Gastroesophageal sphincter (tissue), 4 donors: ENCODE measurements at regions not wholly inside any gene's neighbourhood (a gene's known extent, or its start where the extent isn't known, plus 50 kb on each side); places are given as distances from the start of the nearest gene placed in this dataset.
A peak's percentile ranks its signal among the peaks of the same experiment; 100 is the strongest.

Experiments used
- ATAC-seq: fragments of 150-250 bp; one replicate; pipeline ENCODE4 v1.9.1; 2016; ENCODE audit warnings: mild to moderate bottlenecking, moderate library complexity
- H3K27ac ChIP-seq, 4 donors: fragments of 200-600 bp; sonication (generic) in 3 of 4; 1 replicate in 3 of 4; 2 replicates in 1 of 4; pipeline ENCODE4 v1.5.1; 2016 to 2019
- H3K27me3 ChIP-seq: fragments of 200-600 bp; sonication (generic); one replicate; pipeline ENCODE4 v1.5.1; 2019
- H3K36me3 ChIP-seq, 2 donors: fragments of 200-600 bp; sonication (generic); one replicate each; pipeline ENCODE4 v1.5.1; 2019; ENCODE audit warnings: control low read depth in 1 of 2
- H3K4me1 ChIP-seq, 3 donors: fragments of 200-600 bp; sonication (generic); 1 replicate in 2 of 3; 2 replicates in 1 of 3; pipeline ENCODE4 v1.5.1; 2016 to 2019; ENCODE audit warnings: control low read depth in 2 of 3
- H3K4me3 ChIP-seq, 2 donors: fragments of 200-600 bp; sonication (generic); one replicate each; pipeline ENCODE4 v1.5.1; 2019; ENCODE audit warnings: mild to moderate bottlenecking in 1 of 2, moderate library complexity in 1 of 2
- H3K9me3 ChIP-seq, 3 donors: fragments of 200-600 bp; sonication (generic); one replicate each; pipeline ENCODE4 v1.5.1; 2017 to 2019; ENCODE audit warnings: control low read depth in 2 of 3
- EP300 ChIP-seq: sonication (generic); formaldehyde crosslinking; IDR thresholded peaks from one replicate; pipeline ENCODE4 v1.6.1; 2017; ENCODE audit warnings: antibody characterized with exemption, mild to moderate bottlenecking
- POLR2A ChIP-seq, 2 donors: fragments of 450-650 bp; IDR thresholded peaks; one replicate each; pipeline ENCODE4 v1.6.1; 2017; ENCODE audit warnings: antibody characterized with exemption in 2 of 2, mild to moderate bottlenecking in 2 of 2, moderate library complexity in 1 of 2
- POLR2AphosphoS5 ChIP-seq: sonication (generic); formaldehyde crosslinking; IDR thresholded peaks from one replicate; pipeline ENCODE4 v1.6.1; 2017; ENCODE audit warnings: antibody characterized with exemption
- WGBS, 2 donors: methylation state at CpG; one replicate each; pipeline ENCODE4 v1.1.5; 2018; ENCODE audit warnings: low coverage in 1 of 2; 5-methylcytosine and 5-hydroxymethylcytosine counted together
- TF ChIP-seq, protein P1 (sequence below), 4 experiments: fragments of 200-600 bp in 2 of 4; fragments of 450-650 bp in 2 of 4; sonication (generic) in 1 of 4; IDR thresholded peaks; one replicate each; pipeline ENCODE4 v1.5.1; 2017 to 2019; ENCODE audit warnings: antibody characterized with exemption in 4 of 4, mild to moderate bottlenecking in 2 of 4, moderate library complexity in 2 of 4

DNA sequence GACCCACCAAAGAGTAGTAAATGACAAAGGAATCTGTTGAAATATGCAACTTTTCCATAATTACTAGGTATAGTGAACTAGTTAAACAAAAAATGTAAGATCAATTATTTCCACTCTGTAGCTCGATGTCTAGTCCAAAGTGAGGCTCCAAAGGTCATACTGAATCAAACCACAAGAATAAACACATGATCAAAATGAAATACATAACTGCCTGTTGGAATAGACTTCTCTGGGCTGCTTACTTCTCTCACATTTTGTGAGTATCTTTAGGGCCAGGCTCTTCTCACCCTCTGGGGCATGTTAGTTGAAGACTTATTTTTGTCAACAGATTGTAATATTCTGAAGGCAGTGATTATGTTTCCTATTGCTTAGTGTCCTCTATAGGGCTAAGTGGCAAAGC is 103.7 kb upstream of the TMEM170B start:
- WGBS, 2 donors: 5 to 6% methylated on average over 1 of the region's 1 CpG
- no peak overlapping the region for H3K4me3 ChIP-seq
- H3K36me3 ChIP-seq: no peaks in the 10 kb centered on the region
- H3K27ac ChIP-seq: peak overlapping the region; percentile 40 to 78 (median 66)
- H3K27me3 ChIP-seq: no peaks in the 10 kb centered on the region
- ATAC-seq: no peak
- no peaks in the 10 kb centered on the region for H3K9me3 ChIP-seq
- TF ChIP-seq EP300: no peak
- no peak for TF ChIP-seq POLR2A (IDR thresholded peaks at IDR 0.05)
- TF ChIP-seq POLR2AphosphoS5: no peak
- TF ChIP-seq, protein P1, sequence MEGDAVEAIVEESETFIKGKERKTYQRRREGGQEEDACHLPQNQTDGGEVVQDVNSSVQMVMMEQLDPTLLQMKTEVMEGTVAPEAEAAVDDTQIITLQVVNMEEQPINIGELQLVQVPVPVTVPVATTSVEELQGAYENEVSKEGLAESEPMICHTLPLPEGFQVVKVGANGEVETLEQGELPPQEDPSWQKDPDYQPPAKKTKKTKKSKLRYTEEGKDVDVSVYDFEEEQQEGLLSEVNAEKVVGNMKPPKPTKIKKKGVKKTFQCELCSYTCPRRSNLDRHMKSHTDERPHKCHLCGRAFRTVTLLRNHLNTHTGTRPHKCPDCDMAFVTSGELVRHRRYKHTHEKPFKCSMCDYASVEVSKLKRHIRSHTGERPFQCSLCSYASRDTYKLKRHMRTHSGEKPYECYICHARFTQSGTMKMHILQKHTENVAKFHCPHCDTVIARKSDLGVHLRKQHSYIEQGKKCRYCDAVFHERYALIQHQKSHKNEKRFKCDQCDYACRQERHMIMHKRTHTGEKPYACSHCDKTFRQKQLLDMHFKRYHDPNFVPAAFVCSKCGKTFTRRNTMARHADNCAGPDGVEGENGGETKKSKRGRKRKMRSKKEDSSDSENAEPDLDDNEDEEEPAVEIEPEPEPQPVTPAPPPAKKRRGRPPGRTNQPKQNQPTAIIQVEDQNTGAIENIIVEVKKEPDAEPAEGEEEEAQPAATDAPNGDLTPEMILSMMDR (IDR thresholded peaks at IDR 0.05): no peak
- H3K4me1 ChIP-seq: peaks cover 12 to 48% (median 23%) of the 10 kb centered on the region in 3 donors

DNA sequence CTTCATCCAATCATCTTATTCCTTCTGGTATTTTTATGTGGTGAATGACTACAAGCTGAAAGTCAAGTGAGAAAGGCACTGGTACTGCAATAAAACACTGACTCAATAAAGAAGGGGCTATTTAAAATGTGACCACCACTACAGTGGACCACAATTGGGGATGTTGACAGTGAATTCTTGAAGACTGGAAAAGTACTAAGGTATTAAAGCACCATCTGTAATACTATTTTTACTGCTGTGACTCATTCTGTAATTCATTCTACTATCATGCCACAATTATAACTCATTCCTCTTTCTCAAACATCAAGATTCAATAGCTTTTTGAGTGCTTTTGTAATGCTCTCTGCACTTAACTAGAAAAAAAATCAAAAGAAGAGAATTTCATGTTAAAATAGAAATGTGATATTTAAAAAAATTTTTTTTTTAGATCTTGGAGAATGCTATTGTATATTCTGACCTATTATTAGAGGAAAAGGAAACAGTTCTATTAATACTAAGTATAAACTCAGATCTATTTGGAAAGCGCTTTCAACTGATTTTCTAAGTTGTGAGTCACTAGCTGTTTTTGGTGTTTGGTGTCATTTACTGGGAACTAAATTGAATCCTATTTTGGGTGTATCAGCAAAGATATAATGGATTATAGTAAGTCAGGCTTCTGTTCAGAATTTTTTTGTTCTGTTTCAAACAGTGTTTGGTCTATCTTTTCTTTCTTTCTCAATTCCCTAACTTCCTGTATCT is 104.7 kb upstream of the TMEM170B start:
- H3K4me1 ChIP-seq: peaks cover 12 to 56% (median 28%) of the 10 kb centered on the region in 3 donors
- peak; percentile 57 for ATAC-seq

DNA sequence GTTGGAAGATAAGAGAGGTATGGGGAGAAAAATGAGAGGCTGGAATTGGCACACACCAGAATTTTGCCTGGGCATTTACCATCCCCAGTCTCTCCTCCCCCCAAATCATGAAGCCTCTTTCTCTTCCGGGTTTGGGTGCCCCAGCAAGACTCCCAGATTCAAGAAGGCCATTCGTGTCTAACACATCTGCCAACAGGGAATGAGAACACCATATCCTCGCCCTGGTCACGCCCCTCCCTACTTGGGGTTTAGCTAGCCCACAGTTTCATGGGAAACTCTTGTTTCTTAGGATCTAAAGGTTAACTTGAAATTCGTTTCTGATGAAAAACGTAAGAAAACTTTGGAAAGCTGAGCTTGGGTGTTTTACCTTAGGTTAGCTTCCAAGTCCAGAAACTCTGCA is 105.5 kb upstream of the TMEM170B start:
- Histone ChIP-seq H3K36me3 (no peaks in the 10 kb centered on the region), H3K4me3 (no peak overlapping the region), H3K27ac (peak overlapping the region in 3 of 4 donors; percentile 60 to 78 (median 72)), H3K4me1 (peaks cover 12 to 63% (median 35%) of the 10 kb centered on the region in 3 donors), H3K27me3 (no peaks in the 10 kb centered on the region), H3K9me3 (no peaks in the 10 kb centered on the region)
- WGBS, 2 donors: 75 to 91% methylated on average over 4 to 6 of the region's 6 CpGs
- ATAC-seq: no peak
- TF ChIP-seq POLR2A (IDR thresholded peaks at IDR 0.05) (no peak), EP300 (no peak), POLR2AphosphoS5 (no peak)
- TF ChIP-seq, protein P1 (IDR thresholded peaks at IDR 0.05): no peak

More for the DNA sequence above, 104.7 kb upstream of the TMEM170B start:
- no peaks in the 10 kb centered on the region for H3K9me3 ChIP-seq
- H3K36me3 ChIP-seq: no peaks in the 10 kb centered on the region
- no peaks in the 10 kb centered on the region for H3K27me3 ChIP-seq
- peak overlapping the region; percentile 48 to 78 (median 66) for H3K27ac ChIP-seq
- no peak overlapping the region for H3K4me3 ChIP-seq
- 0 to 12% methylated on average over 1 of the region's 1 CpG for WGBS, 2 donors
- TF ChIP-seq, protein P1 (IDR thresholded peaks at IDR 0.05): no peak
- peak; percentile 35 for TF ChIP-seq POLR2AphosphoS5

GRCh38 chr6:11431455-11431937 is 106.1 kb upstream of the TMEM170B start:
- Histone ChIP-seq H3K9me3 (no peaks in the 10 kb centered on the region), H3K4me1 (peaks cover 12 to 63% (median 37%) of the 10 kb centered on the region in 3 donors), H3K4me3 (no peak overlapping the region), H3K36me3 (no peaks in the 10 kb centered on the region), H3K27me3 (no peaks in the 10 kb centered on the region), H3K27ac (no peak overlapping the region)
- 89 to 91% methylated on average over 5 of the region's 6 CpGs for WGBS, 2 donors
- TF ChIP-seq POLR2AphosphoS5 (no peak), EP300 (no peak), POLR2A (IDR thresholded peaks at IDR 0.05) (no peak)
- TF ChIP-seq, protein P1 (IDR thresholded peaks at IDR 0.05): no peak
- no peak for ATAC-seq

DNA sequence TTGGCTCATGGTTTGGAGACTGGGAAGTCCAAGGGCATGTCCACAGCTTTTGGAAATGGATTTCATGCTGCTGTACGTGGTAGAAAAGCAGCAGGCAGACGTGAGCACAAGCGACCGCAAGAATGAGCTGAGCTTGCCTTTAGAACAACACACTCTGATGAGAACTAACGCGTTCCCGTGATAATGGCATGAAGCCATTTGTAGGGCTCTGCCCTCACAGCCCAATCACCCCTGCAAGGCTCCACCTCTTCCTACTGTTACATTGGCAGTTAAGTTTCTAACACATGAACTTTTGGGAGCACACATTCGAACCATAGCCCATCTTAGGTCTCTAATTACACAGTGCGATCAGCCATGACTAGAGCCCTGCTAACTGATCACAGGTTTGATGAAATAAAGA is 107.5 kb upstream of the TMEM170B start:
- Histone ChIP-seq H3K4me3 (no peak overlapping the region), H3K27me3 (no peaks in the 10 kb centered on the region), H3K27ac (no peak overlapping the region), H3K4me1 (peaks cover 10 to 67% (median 38%) of the 10 kb centered on the region in 3 donors), H3K36me3 (no peaks in the 10 kb centered on the region), H3K9me3 (no peaks in the 10 kb centered on the region)
- no peak for ATAC-seq
- TF ChIP-seq POLR2A (IDR thresholded peaks at IDR 0.05): no peak
- TF ChIP-seq EP300: no peak
- TF ChIP-seq, protein P1 (IDR thresholded peaks at IDR 0.05): no peak
- no peak for TF ChIP-seq POLR2AphosphoS5
- 87 to 93% methylated on average over 3 to 9 of the region's 9 CpGs for WGBS, 2 donors
